Uterus (tissue), 3 donors: ENCODE measurements at regions not wholly inside any gene's neighbourhood (a gene's known extent, or its start where the extent isn't known, plus 50 kb on each side); places are given as distances from the start of the nearest gene placed in this dataset.

Experiments used
- DNase-seq, 2 donors: peaks; one replicate each; pipeline ENCODE4 v3.0.0-alpha.2; 2019 to 2020
- H3K27ac ChIP-seq, 2 donors: fragments of 200-600 bp; sonication (generic); 1 replicate in 1 of 2; 2 replicates in 1 of 2; pipeline ENCODE4 v1.5.1; 2016 to 2018
- H3K27me3 ChIP-seq, 2 donors: fragments of 200-600 bp; sonication (generic); one replicate each; pipeline ENCODE4 v1.5.1; 2018 to 2019; ENCODE audit warnings: control low read depth in 1 of 2
- H3K36me3 ChIP-seq, 2 donors: fragments of 200-600 bp; sonication (generic); one replicate each; pipeline ENCODE4 v1.5.1; 2019; ENCODE audit warnings: control low read depth in 1 of 2
- H3K4me1 ChIP-seq, 2 donors: fragments of 200-600 bp; sonication (generic); one replicate each; pipeline ENCODE4 v1.5.1; 2018 to 2019; ENCODE audit warnings: control low read depth in 1 of 2
- H3K4me3 ChIP-seq, 2 donors: fragments of 200-600 bp; sonication (generic); 1 replicate in 1 of 2; 2 replicates in 1 of 2; pipeline ENCODE4 v1.5.1; 2018 to 2019; ENCODE audit warnings: mild to moderate bottlenecking in 1 of 2
- H3K9me3 ChIP-seq, 2 donors: fragments of 200-600 bp; sonication (generic); one replicate each; pipeline ENCODE4 v1.5.1; 2019; ENCODE audit warnings: control low read depth in 1 of 2
- POLR2A ChIP-seq, 2 donors: fragments of 450-650 bp; IDR thresholded peaks; one replicate each; pipeline ENCODE4 v1.6.1; 2016; ENCODE audit warnings: antibody characterized with exemption in 2 of 2, mild to moderate bottlenecking in 1 of 2, moderate library complexity in 1 of 2
- intact Hi-C: fragments of 100-400 bp; cut with DNase I; formaldehyde crosslinking; loops from one replicate; pipeline ENCODE4 v1.15.1; 2023; ENCODE audit warnings: low total_unique reads
- TF ChIP-seq, protein P1 (sequence below), 4 experiments: fragments of 200-600 bp in 2 of 4; fragments of 450-650 bp in 2 of 4; sonication (generic) in 2 of 4; IDR thresholded peaks; one replicate each; pipeline ENCODE4 v1.5.1; 2016 to 2019; ENCODE audit warnings: antibody characterized with exemption in 4 of 4, mild to moderate bottlenecking in 2 of 4, moderate library complexity in 1 of 4
- donor health status: DM: yes; HTN: yes; CAD: no.

DNA sequence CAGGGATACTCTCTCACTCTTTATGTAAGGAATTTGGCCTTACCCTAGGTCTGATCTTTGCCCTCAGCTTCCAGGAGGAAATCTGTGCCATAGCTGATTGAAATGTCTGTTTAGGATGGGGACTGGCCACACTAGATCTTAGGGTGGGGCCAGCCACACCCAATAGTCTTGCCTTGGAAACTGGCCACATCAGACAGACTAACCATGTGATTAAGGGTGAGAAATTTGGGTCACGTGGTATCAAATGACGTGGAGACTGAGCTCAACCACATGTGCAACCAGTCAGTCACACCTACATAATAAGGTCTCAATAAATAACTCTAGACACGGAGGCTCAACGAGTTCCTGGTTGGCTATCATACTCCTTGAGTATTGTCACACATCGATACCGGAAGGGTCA lies 113.5 kb downstream of the CNTN3 start:
- H3K36me3 ChIP-seq = no peaks in the 10 kb centered on the region
- DNase-seq = no peak
- H3K4me3 ChIP-seq = no peak overlapping the region
- H3K27ac ChIP-seq = no peak overlapping the region
- no peaks in the 10 kb centered on the region for H3K27me3 ChIP-seq
- intact Hi-C loops = no loop called here
- no peaks in the 10 kb centered on the region for H3K9me3 ChIP-seq
- no peak for TF ChIP-seq POLR2A (IDR thresholded peaks at IDR 0.05)
- no peaks in the 10 kb centered on the region for H3K4me1 ChIP-seq

DNA sequence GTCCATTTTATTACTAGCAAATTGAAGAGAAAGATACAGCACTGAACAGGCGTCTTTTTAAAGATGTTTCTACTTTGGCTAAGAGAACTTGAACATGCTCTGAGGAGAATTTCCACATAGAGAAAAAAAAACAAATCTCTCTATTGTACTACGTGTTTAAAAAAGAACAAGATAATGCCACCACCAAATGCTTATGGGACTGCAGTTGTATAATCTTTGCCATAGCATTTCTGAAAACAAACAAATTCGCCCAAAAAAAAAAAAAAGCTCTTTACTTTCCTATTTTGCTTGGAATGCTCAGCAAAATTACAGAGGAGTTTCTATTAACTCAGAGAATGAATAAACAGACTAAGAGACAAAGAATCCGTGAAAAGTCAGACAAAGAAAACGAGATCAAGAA lies 114.2 kb downstream of the CNTN3 start:
- H3K4me1 ChIP-seq = no peaks in the 10 kb centered on the region
- H3K27ac ChIP-seq = no peak overlapping the region
- no peaks in the 10 kb centered on the region for H3K9me3 ChIP-seq
- H3K36me3 ChIP-seq = no peaks in the 10 kb centered on the region
- intact Hi-C loops = no loop called here
- TF ChIP-seq, protein P1, sequence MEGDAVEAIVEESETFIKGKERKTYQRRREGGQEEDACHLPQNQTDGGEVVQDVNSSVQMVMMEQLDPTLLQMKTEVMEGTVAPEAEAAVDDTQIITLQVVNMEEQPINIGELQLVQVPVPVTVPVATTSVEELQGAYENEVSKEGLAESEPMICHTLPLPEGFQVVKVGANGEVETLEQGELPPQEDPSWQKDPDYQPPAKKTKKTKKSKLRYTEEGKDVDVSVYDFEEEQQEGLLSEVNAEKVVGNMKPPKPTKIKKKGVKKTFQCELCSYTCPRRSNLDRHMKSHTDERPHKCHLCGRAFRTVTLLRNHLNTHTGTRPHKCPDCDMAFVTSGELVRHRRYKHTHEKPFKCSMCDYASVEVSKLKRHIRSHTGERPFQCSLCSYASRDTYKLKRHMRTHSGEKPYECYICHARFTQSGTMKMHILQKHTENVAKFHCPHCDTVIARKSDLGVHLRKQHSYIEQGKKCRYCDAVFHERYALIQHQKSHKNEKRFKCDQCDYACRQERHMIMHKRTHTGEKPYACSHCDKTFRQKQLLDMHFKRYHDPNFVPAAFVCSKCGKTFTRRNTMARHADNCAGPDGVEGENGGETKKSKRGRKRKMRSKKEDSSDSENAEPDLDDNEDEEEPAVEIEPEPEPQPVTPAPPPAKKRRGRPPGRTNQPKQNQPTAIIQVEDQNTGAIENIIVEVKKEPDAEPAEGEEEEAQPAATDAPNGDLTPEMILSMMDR (IDR thresholded peaks at IDR 0.05) = no peak
- no peak for TF ChIP-seq POLR2A (IDR thresholded peaks at IDR 0.05)
- no peak for DNase-seq
- no peak overlapping the region for H3K4me3 ChIP-seq
- no peaks in the 10 kb centered on the region for H3K27me3 ChIP-seq

DNA sequence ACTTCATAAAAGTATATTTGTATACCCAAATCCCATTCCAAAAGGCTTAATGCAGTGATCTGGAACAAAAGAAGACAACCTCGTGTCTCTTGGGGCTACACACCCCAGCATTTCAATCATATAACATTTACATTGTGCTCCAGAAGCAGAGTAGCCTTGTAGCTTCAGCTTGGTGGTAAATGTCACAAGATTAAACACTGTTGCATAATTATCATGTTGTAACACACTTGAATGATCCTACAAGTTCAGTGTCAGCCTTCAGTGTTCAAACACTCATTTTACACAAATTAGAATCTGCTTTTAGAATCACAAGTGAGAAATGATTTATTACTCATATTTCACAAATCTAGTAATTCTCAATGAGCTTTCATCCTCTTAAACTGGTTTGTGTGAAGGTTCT lies 122.6 kb downstream of the CNTN3 start:
- TF ChIP-seq POLR2A (IDR thresholded peaks at IDR 0.05) = no peak
- TF ChIP-seq, protein P1 (IDR thresholded peaks at IDR 0.05) = no peak
- Histone ChIP-seq H3K4me3 (no peak overlapping the region), H3K4me1 (no peaks in the 10 kb centered on the region), H3K36me3 (no peaks in the 10 kb centered on the region), H3K9me3 (no peaks in the 10 kb centered on the region), H3K27me3 (no peaks in the 10 kb centered on the region), H3K27ac (no peak overlapping the region)
- no peak for DNase-seq
- intact Hi-C loops = no loop called here

DNA sequence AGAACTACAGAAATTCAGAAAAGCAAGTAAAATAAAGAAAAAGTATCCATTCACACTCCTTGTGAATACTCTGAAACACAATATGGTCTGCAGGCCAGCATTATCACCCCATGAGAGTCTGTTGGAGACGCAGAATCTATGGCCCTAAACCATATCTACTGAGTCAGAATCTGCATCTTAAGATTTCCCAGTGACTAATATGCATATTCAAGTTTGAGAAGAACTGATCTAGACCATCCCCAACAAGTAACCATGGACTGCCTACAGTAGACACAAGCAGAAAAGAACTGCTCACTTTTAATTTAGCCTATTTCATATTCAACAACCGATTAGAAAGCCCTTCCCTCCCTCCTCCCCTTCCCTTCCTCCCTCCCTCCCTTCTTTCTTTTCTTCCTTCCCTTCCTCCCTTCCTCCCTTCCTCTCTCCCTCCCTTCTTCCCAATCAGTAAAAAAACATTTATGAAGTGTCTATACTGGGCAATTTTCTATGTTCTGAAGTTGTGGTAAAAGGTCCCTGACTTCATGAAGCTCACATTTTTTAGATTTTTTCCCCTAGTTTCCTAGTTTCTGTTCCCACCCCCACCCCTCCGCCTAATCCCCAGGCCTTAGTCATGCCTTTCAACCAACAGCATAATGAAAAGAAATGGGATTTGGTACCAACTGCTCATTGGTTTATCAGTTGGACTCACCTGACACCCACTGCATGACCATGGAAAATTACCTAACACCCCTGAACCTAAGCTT lies 125.2 kb downstream of the CNTN3 start:
- DNase-seq = no peak
- H3K27ac ChIP-seq = no peak overlapping the region
- H3K4me1 ChIP-seq = no peaks in the 10 kb centered on the region
- TF ChIP-seq POLR2A (IDR thresholded peaks at IDR 0.05) = no peak
- TF ChIP-seq, protein P1 (IDR thresholded peaks at IDR 0.05) = no peak
- H3K4me3 ChIP-seq = no peak overlapping the region
- no peaks in the 10 kb centered on the region for H3K36me3 ChIP-seq
- H3K27me3 ChIP-seq = no peaks in the 10 kb centered on the region
- intact Hi-C loops = no loop called here
- H3K9me3 ChIP-seq = no peaks in the 10 kb centered on the region

DNA sequence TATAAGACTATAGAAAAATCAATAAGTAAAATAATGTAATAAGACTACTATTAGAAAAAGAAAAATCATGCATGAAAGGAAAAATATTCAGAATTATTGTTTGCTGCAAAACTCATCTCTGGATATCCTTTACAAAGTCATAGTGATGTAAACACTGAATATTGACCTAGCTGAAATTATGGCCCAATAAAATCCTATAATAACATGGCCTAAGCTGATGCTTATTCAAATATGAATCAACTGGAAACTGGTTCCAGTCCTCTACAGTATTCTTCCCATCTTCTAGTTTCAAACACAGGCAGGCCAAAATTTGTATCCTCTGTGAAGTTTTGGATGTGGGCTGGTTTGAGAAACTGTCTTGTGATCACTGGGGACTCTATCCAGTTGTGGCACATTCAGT lies 134.5 kb downstream of the CNTN3 start:
- Histone ChIP-seq H3K27ac (no peak overlapping the region), H3K27me3 (no peaks in the 10 kb centered on the region), H3K4me1 (no peaks in the 10 kb centered on the region), H3K4me3 (no peak overlapping the region), H3K9me3 (no peaks in the 10 kb centered on the region), H3K36me3 (no peaks in the 10 kb centered on the region)
- no peak for DNase-seq
- no peak for TF ChIP-seq POLR2A (IDR thresholded peaks at IDR 0.05)
- TF ChIP-seq, protein P1 (IDR thresholded peaks at IDR 0.05) = no peak
- intact Hi-C loops = no loop called here

DNA sequence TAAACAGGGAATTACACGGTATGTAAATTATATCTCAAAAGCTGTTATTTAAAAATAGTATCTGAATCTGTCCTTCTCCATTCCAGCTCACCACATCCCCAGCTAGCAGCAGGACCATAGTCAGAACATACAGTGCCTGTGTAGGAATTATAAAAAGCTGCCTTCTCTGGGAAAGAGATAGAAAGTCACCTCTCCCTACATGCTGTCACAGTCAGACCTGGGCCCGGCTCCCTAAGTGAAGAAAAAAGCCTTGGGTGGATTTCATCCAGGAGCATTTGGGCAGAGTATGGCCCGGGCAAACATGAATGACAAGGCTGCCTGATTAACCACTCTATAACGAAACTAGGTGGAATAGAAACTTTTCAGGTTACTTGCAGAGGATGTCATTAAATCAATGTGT lies 144.1 kb downstream of the CNTN3 start:
- DNase-seq = no peak
- Histone ChIP-seq H3K9me3 (no peaks in the 10 kb centered on the region), H3K27ac (no peak overlapping the region), H3K4me3 (no peak overlapping the region), H3K36me3 (no peaks in the 10 kb centered on the region), H3K4me1 (no peaks in the 10 kb centered on the region), H3K27me3 (no peaks in the 10 kb centered on the region)
- no peak for TF ChIP-seq POLR2A (IDR thresholded peaks at IDR 0.05)
- TF ChIP-seq, protein P1 (IDR thresholded peaks at IDR 0.05) = no peak
- intact Hi-C loops = no loop called here
